PC-3 (cell line): ENCODE measurements at regions not wholly inside any gene's neighbourhood (a gene's known extent, or its start where the extent isn't known, plus 50 kb on each side); places are given as distances from the start of the nearest gene placed in this dataset.

Experiments used
- ATAC-seq: fragments of 200-7000 bp; cut with Tn5 transposase; 2 replicates; pipeline ENCODE4 v1.9.1; 2020; ENCODE audit warnings: mild to moderate bottlenecking, moderate library complexity
- BruUV-seq: library from RNA; stranded (reverse); fragments of 400-500 nt; replicated peaks from 2 replicates; lab custom pipeline; 2021; lab: Mats Ljungman, UMichigan
- CTCF ChIA-PET: fragments of 300-600 bp; sonication (Branson Sonifier 250); formaldehyde crosslinking; loops from one replicate; lab custom pipeline; 2022; ENCODE audit warnings: antibody characterized with exemption; lab: Charles Lee
- POLR2A ChIA-PET: fragments of 300-600 bp; sonication (Branson Sonifier 250); formaldehyde crosslinking; loops from one replicate; lab custom pipeline; 2022; ENCODE audit warnings: antibody characterized with exemption; ENCODE audit not compliant: unreplicated experiment; lab: Charles Lee
- DNase-seq: peaks from one replicate; pipeline ENCODE4 v3.0.0-alpha.2; 2015
- H2AFZ ChIP-seq: fragments of 300-600 bp; sonication (generic); 2 replicates; pipeline ENCODE4 v1.6.0; 2016; ENCODE audit warnings: antibody characterized with exemption, low read length
- H3F3A ChIP-seq: fragments of 300-600 bp; sonication (generic); one replicate; pipeline ENCODE4 v1.6.0; 2017; ENCODE audit warnings: antibody characterized with exemption, low read length, control low read depth, mild to moderate bottlenecking; ENCODE audit not compliant: unreplicated experiment
- H3K27ac ChIP-seq: fragments of 300-600 bp; sonication (generic); 2 replicates; pipeline ENCODE4 v1.5.1; 2016; ENCODE audit warnings: mild to moderate bottlenecking, low read length
- H3K27me3 ChIP-seq: fragments of 300-600 bp; sonication (generic); 2 replicates; pipeline ENCODE4 v1.6.1; 2016; ENCODE audit warnings: low read length, mixed read lengths
- H3K36me3 ChIP-seq: fragments of 300-600 bp; sonication (generic); 2 replicates; pipeline ENCODE4 v1.6.1; 2016; ENCODE audit warnings: low read depth, mixed run types, low read length, mixed read lengths
- H3K4me1 ChIP-seq: fragments of 300-600 bp; sonication (generic); 2 replicates; pipeline ENCODE4 v1.5.1; 2016; ENCODE audit warnings: low read length; ENCODE audit not compliant: insufficient read depth
- H3K4me2 ChIP-seq: fragments of 300-600 bp; sonication (generic); 2 replicates; pipeline ENCODE4 v1.6.0; 2016; ENCODE audit warnings: low read length
- H3K4me3 ChIP-seq: fragments of 300-600 bp; sonication (generic); 2 replicates; pipeline ENCODE4 v1.5.1; 2016; ENCODE audit warnings: mild to moderate bottlenecking, low read length, mixed read lengths
- H3K79me2 ChIP-seq: fragments of 300-600 bp; sonication (generic); 2 replicates; pipeline ENCODE4 v1.6.1; 2017; ENCODE audit warnings: low read length, mixed read lengths
- H3K9ac ChIP-seq: fragments of 300-600 bp; sonication (generic); 2 replicates; pipeline ENCODE4 v1.6.0; 2016; ENCODE audit warnings: mild to moderate bottlenecking, low read length
- H3K9me2 ChIP-seq: fragments of 300-600 bp; sonication (generic); replicated peaks from 2 replicates; pipeline ENCODE4 v1.6.1; 2016; ENCODE audit warnings: mixed run types, low read length, mixed read lengths
- H3K9me3 ChIP-seq: fragments of 300-600 bp; sonication (generic); 2 replicates; pipeline ENCODE4 v1.6.1; 2016; ENCODE audit warnings: low read length, mixed read lengths
- H4K20me1 ChIP-seq: fragments of 300-600 bp; sonication (generic); 2 replicates; pipeline ENCODE4 v1.6.1; 2016; ENCODE audit warnings: low read length, mixed read lengths
- CTCF ChIP-seq: fragments of 300-600 bp; sonication (generic); conservative IDR thresholded peaks from 2 replicates; pipeline ENCODE4 v1.5.1; 2017; ENCODE audit warnings: antibody characterized with exemption, low read depth, mild to moderate bottlenecking, low read length
- EZH2 ChIP-seq: fragments of 300-600 bp; sonication (generic); IDR thresholded peaks from one replicate; pipeline ENCODE4 v1.6.1; 2017; ENCODE audit warnings: antibody characterized with exemption, mild to moderate bottlenecking, low read length; ENCODE audit not compliant: unreplicated experiment
- EZH2phosphoT487 ChIP-seq: fragments of 300-600 bp; sonication (generic); IDR thresholded peaks from 2 replicates; pipeline ENCODE4 v1.6.1; 2018; ENCODE audit warnings: mild to moderate bottlenecking, antibody characterized with exemption, low read length, borderline replicate concordance
- intact Hi-C: fragments of 100-400 bp; cut with micrococcal nuclease; formaldehyde crosslinking; loops from 2 replicates; pipeline ENCODE4 v1.9.0; 2023

DNA sequence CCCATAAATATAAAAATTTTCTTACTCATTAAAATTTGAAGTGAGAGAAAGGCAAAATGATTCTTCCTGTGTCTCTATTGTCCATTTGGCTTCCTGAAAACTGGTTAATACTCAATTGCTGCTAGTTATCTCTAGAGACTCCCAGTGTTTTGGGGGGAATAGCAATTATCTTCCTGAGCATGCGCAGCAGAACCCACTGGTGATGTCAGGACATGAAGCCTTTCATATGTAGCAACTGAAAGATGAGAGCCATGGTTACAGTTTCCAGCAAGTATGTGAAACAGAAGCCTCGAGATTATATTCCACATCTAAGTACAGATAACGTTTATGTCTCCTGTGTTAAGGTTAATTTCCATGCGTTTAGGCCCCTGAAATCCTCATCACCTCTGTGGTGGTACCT lies 254.3 kb upstream of the FIGN start:
- ChIA-PET CTCF (no interaction called here), POLR2A (no interaction called here)
- Histone ChIP-seq H3K4me2 (no peak overlapping the region), H3K9ac (no peak overlapping the region), H3K4me1 (no peaks in the 10 kb centered on the region), H3K79me2 (no peaks in the 10 kb centered on the region), H3F3A (no peaks in the 10 kb centered on the region), H3K9me3 (no peaks in the 10 kb centered on the region), H2AFZ (no peak overlapping the region), H4K20me1 (no peaks in the 10 kb centered on the region), H3K4me3 (no peak overlapping the region), H3K27ac (no peak overlapping the region), H3K36me3 (no peaks in the 10 kb centered on the region), H3K27me3 (peaks cover 54% of the 10 kb centered on the region), H3K9me2 (no peaks in the 10 kb centered on the region)
- TF ChIP-seq EZH2 (no peak), EZH2phosphoT487 (no peak), CTCF (no peak)
- intact Hi-C loops: no loop called here
- BruUV-seq: no TSS peak
- ATAC-seq (no peak), DNase-seq (no peak)

- CTCF ChIA-PET: no interaction called here
- H4K20me1 ChIP-seq: no peaks in the 10 kb centered on the region
- TF ChIP-seq EZH2 (no peak), CTCF (no peak), EZH2phosphoT487 (no peak)
These were observed 251.6 kb upstream of the FIGN start for GRCh38 chr2:163987175-163987940.

GRCh38 chr2:163984986-163985385 lies 249.2 kb upstream of the FIGN start:
- POLR2A ChIA-PET: no interaction called here
- TF ChIP-seq EZH2: no peak
- TF ChIP-seq CTCF: no peak
- no peak for TF ChIP-seq EZH2phosphoT487
- DNase-seq: no peak
- no peaks in the 10 kb centered on the region for H4K20me1 ChIP-seq
- no peaks in the 10 kb centered on the region for H3K4me1 ChIP-seq
- H3K9me2 ChIP-seq: no peaks in the 10 kb centered on the region
- CTCF ChIA-PET: no interaction called here
- no peak overlapping the region for H2AFZ ChIP-seq
- no peaks in the 10 kb centered on the region for H3K9me3 ChIP-seq
- peaks cover 49% of the 10 kb centered on the region for H3K27me3 ChIP-seq
- no TSS peak for BruUV-seq
- intact Hi-C loops: no loop called here
- no peaks in the 10 kb centered on the region for H3K36me3 ChIP-seq
- H3K9ac ChIP-seq: no peak overlapping the region
- ATAC-seq: no peak
- no peak overlapping the region for H3K27ac ChIP-seq
- H3F3A ChIP-seq: no peaks in the 10 kb centered on the region
- no peaks in the 10 kb centered on the region for H3K79me2 ChIP-seq
- H3K4me3 ChIP-seq: no peak overlapping the region
- H3K4me2 ChIP-seq: no peak overlapping the region

More at GRCh38 chr2:163987175-163987940, 251.6 kb upstream of the FIGN start:
- Histone ChIP-seq H3K4me1 (no peaks in the 10 kb centered on the region), H3K27me3 (peaks cover 37% of the 10 kb centered on the region), H3K4me3 (no peak overlapping the region), H3K9me3 (no peaks in the 10 kb centered on the region), H3K79me2 (no peaks in the 10 kb centered on the region), H3K27ac (no peak overlapping the region), H3K36me3 (no peaks in the 10 kb centered on the region), H3K4me2 (no peak overlapping the region), H3F3A (no peaks in the 10 kb centered on the region), H3K9ac (no peak overlapping the region), H2AFZ (no peak overlapping the region), H3K9me2 (no peaks in the 10 kb centered on the region)
- POLR2A ChIA-PET: no interaction called here
- intact Hi-C loops: no loop called here
- BruUV-seq: no TSS peak
- DNase-seq (no peak), ATAC-seq (no peak)
